ENCODE measurements at regions not wholly inside any gene's neighbourhood (a gene's known extent, or its start where the extent isn't known, plus 50 kb on each side); places are given as distances from the start of the nearest gene placed in this dataset.

DNA sequence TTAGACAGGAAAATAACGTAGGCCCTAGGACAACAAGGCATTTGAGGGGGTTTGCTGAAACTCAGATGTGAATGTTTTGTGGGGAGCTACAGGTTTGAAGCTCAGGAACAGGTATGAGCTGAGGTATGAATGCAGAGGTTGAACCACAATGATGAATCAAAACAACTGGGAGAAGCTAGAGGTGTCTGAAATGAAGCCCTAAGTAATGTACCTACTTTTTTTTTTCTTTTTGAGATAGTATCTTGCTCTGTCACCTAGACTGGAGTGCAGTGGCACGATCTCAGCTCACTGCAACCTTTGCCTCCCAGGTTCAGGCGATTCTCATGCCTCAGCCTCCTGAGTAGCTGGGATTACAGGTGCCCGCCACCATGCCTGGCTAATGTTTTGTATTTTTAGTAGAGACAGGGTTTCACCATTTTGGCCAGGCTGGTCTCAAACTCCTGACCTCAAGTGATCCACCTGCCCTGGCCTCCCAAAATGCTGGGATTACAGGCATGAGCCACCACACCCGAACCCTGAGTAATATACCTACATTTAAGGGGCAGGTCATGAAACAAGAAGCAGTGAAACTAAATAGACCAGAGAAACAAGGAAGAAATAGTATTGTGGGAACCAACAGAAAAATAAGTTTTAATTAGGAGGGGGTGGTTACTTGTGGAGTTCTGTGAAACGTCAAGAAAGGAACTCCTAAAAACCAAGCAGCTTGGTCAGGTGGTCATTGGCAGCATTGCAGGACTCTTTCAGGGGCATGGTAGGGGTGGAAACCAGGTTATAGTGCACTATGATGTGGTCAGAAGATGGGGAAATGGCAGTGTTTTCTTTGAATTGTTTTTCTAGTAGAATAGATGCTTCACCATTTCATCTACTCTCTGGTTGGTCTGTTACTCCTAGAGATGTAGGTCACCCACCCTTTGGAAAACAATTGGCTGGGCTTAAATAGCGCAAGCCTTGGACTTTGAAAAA lies 138.1 kb downstream of the CD164 start:
- DNase-seq: peak; percentile 35
- Mint-ChIP-seq H3K4me1 (ENCODE audit: low read depth) (peaks cover 29% of the 10 kb centered on the region), H3K9me3 (ENCODE audit: insufficient read depth) (no peaks in the 10 kb centered on the region), H3K27me3 (ENCODE audit: low read depth) (peaks cover 5% of the 10 kb centered on the region), H3K27ac (peak overlapping the region; percentile 78), H3K36me3 (ENCODE audit: low read depth) (peaks cover 4% of the 10 kb centered on the region), H3K4me3 (peak overlapping the region; percentile 28)
- POLR2A ChIA-PET: no interaction called here
- peak; percentile 65 for ATAC-seq
- CTCF ChIA-PET: interaction anchor here (1.4 kb wide), 1 partner anchor 140 kb away, joined by 4 read pairs; no protein-coding TSS in a partner anchor

DNA sequence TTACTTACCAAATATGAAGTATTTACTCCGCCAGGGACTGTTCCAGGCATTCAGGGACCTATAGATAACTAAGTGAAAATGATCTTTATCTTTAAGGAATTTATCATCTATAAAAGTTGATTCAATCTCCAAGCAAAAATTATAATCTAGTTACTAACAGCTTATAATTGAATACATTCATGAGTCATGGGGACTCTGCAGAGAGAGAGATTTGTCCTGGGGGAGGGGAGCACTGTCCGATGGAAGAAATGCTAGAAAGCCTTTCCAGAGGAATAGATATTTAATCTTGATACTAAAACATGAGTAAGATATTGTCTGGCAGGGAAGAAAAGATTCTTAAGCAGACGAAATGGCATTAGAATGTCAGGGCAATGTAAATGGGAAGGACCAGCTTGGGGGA lies 139.3 kb downstream of the CD164 start:
- DNase-seq (no peak), ATAC-seq (no peak)
- ChIA-PET CTCF (no interaction called here), POLR2A (no interaction called here)
- Mint-ChIP-seq H3K36me3 (ENCODE audit: low read depth) (peaks cover 4% of the 10 kb centered on the region), H3K9me3 (ENCODE audit: insufficient read depth) (no peaks in the 10 kb centered on the region), H3K27me3 (ENCODE audit: low read depth) (peaks cover 5% of the 10 kb centered on the region), H3K4me3 (no peak overlapping the region), H3K4me1 (ENCODE audit: low read depth) (peaks cover 29% of the 10 kb centered on the region), H3K27ac (no peak overlapping the region)

- Mint-ChIP-seq H3K4me1 (ENCODE audit: low read depth) (peaks cover 38% of the 10 kb centered on the region), H3K9me3 (ENCODE audit: insufficient read depth) (no peaks in the 10 kb centered on the region), H3K4me3 (no peak overlapping the region), H3K27ac (no peak overlapping the region), H3K27me3 (ENCODE audit: low read depth) (peaks cover 5% of the 10 kb centered on the region), H3K36me3 (ENCODE audit: low read depth) (peaks cover 4% of the 10 kb centered on the region)
- ATAC-seq (no peak), DNase-seq (no peak)
- POLR2A ChIA-PET: no interaction called here
- CTCF ChIA-PET: interaction anchor here (1.5 to 2.0 kb wide), 2 partner anchors 54 to 141 kb away, joined by 5 to 6 read pairs; partner anchors contain the start of gene CD164
Measured at GRCh38 chr6:109242029-109242428, 140.2 kb downstream of the CD164 start.

DNA sequence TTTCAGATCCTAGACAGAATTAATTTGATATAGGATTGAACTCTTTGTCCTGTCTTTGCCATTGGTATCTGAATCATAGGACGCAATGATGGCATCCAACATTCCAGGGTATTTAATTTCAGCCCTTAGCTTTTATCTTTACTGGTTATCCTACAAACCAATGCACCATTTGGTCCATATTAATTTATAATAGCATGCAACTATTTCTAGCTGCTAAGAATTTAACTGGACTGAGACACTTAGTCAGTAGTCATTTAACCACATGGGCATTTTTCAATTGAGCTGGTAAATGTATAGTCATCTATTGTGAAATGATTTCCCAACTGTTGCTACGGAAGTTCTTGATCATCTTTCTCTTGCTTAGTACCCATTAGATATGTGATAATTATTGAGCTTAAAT lies 141.1 kb downstream of the CD164 start:
- ChIA-PET POLR2A (no interaction called here), CTCF (interaction anchor here (0.8 to 2.0 kb wide), 3 partner anchors 19 to 142 kb away, joined by 3 to 6 read pairs (median 5); partner anchors contain the start of gene CD164)
- no peak overlapping the region for H3K4me3 Mint-ChIP-seq
- H3K9me3 Mint-ChIP-seq (ENCODE audit: insufficient read depth): no peaks in the 10 kb centered on the region
- peaks cover 5% of the 10 kb centered on the region for H3K27me3 Mint-ChIP-seq (ENCODE audit: low read depth)
- H3K4me1 Mint-ChIP-seq (ENCODE audit: low read depth): peaks cover 46% of the 10 kb centered on the region
- ATAC-seq (no peak), DNase-seq (no peak)
- H3K27ac Mint-ChIP-seq: no peak overlapping the region
- H3K36me3 Mint-ChIP-seq (ENCODE audit: low read depth): peaks cover 4% of the 10 kb centered on the region

- POLR2A ChIA-PET: no interaction called here
- H3K4me3 Mint-ChIP-seq: no peak overlapping the region
- no peaks in the 10 kb centered on the region for H3K9me3 Mint-ChIP-seq (ENCODE audit: insufficient read depth)
- ATAC-seq (no peak), DNase-seq (no peak)
- CTCF ChIA-PET: interaction anchor here (0.7 to 2.0 kb wide), 3 partner anchors 19 to 142 kb away, joined by 3 to 6 read pairs (median 5); partner anchors contain the start of gene CD164
- H3K4me1 Mint-ChIP-seq (ENCODE audit: low read depth): peaks cover 49% of the 10 kb centered on the region
- no peak overlapping the region for H3K27ac Mint-ChIP-seq
- H3K27me3 Mint-ChIP-seq (ENCODE audit: low read depth): peaks cover 5% of the 10 kb centered on the region
- peaks cover 4% of the 10 kb centered on the region for H3K36me3 Mint-ChIP-seq (ENCODE audit: low read depth)
Measured at GRCh38 chr6:109240370-109241084, 141.7 kb downstream of the CD164 start.

DNA sequence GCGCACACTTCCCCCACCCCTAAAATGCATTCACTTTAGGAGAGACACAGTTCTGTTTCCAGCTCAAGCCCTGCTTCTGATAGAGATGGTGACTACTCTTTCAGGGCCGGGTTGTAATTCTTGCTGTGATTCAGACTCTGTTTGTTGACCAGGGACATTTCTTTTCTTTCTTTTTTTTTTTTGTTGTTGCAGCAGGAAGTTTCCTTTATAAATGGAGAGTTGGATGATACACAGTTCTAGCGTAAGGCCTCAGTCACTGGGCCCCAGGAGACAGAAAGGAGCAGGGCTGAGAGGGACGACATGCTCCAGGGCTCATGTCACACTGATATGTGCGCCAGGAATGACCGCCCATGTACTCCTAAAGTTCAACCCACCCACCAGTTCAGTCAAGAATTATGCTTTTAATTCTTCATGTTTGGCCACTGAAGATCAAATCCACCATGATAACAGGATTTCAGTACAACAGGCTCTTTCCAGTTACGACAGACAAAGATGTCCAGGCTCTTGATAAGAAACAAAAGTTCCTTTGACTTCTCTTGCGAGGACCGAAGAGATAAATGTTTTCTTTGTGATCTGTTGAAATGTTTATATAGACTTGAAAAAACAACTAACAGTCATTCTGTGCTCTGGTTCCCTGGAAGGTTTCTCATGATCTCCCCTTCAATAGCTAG lies 142.5 kb downstream of the CD164 start:
- ChIA-PET POLR2A (interaction anchor here (0.6 to 1.1 kb wide), 2 partner anchors 144 to 978 kb away, joined by 3 to 4 read pairs; partner anchors contain the start of gene CEP57L1), CTCF (interaction anchor here (0.7 to 0.9 kb wide), 2 partner anchors 13 to 18 kb away, joined by 3 read pairs; no protein-coding TSS in a partner anchor)
- H3K9me3 Mint-ChIP-seq (ENCODE audit: insufficient read depth): no peaks in the 10 kb centered on the region
- peaks cover 5% of the 10 kb centered on the region for H3K27me3 Mint-ChIP-seq (ENCODE audit: low read depth)
- H3K36me3 Mint-ChIP-seq (ENCODE audit: low read depth): peaks cover 4% of the 10 kb centered on the region
- H3K27ac Mint-ChIP-seq: no peak overlapping the region
- peaks cover 46% of the 10 kb centered on the region for H3K4me1 Mint-ChIP-seq (ENCODE audit: low read depth)
- no peak for DNase-seq
- no peak overlapping the region for H3K4me3 Mint-ChIP-seq
- ATAC-seq: no peak

DNA sequence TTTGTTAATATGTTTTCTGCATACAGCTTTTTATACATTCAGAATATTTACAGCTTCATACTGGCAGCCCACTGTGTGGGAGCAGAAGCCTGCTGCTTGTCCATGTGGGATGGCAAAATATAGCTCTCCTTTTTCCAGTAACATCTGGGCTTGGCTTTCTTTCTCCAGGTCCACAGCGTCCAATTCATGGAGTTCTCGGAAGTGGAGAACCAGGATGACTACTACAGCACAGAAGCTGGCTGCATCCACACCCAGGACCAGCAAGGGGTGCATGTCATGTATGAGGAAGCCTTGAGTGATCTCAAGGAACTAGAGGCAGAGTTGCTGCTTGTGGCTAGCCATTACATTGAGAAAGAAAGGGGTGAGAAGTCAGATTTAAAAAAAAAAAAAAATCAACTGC lies 143.1 kb downstream of the CD164 start:
- Mint-ChIP-seq H3K4me1 (ENCODE audit: low read depth) (peaks cover 39% of the 10 kb centered on the region), H3K36me3 (ENCODE audit: low read depth) (no peaks in the 10 kb centered on the region), H3K4me3 (no peak overlapping the region), H3K27ac (no peak overlapping the region), H3K27me3 (ENCODE audit: low read depth) (peaks cover 7% of the 10 kb centered on the region), H3K9me3 (ENCODE audit: insufficient read depth) (no peaks in the 10 kb centered on the region)
- DNase-seq: no peak
- POLR2A ChIA-PET: interaction anchor here (0.6 to 1.1 kb wide), 2 partner anchors 144 to 978 kb away, joined by 3 to 4 read pairs; partner anchors contain the start of gene CEP57L1
- CTCF ChIA-PET: interaction anchor here (0.9 to 1.5 kb wide), 2 partner anchors 13 to 144 kb away, joined by 3 to 4 read pairs; partner anchors contain the start of gene CD164
- ATAC-seq: no peak

DNA sequence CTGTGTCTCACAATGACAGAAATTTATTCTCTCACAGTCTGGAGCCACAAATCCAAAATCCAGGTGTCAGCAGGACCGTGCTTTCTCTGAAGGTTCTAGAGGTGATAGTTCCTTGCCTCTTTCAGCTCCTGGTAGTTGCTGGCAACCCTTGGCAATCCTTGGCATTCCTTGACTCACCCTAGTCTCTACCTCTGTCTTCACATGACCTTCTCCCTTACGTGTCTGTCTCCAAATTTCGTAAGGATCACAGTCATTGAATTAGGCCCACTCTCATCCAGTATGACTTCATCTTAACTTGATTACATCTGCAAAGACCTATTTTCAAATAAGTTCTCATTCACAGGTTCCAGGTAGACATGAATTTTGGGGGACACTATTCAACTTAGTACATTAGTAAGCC lies 143.1 kb downstream of the CEP57L1 start:
- ATAC-seq: no peak
- Mint-ChIP-seq H3K27ac (no peak overlapping the region), H3K4me1 (ENCODE audit: low read depth) (peaks cover 32% of the 10 kb centered on the region), H3K9me3 (ENCODE audit: insufficient read depth) (no peaks in the 10 kb centered on the region), H3K36me3 (ENCODE audit: low read depth) (no peaks in the 10 kb centered on the region), H3K27me3 (ENCODE audit: low read depth) (peaks cover 5% of the 10 kb centered on the region), H3K4me3 (no peak overlapping the region)
- POLR2A ChIA-PET: no interaction called here
- CTCF ChIA-PET: interaction anchor here (1.5 kb wide), 1 partner anchor 144 kb away, joined by 4 read pairs; the partner anchor contains the start of gene CD164
- DNase-seq: no peak

DNA sequence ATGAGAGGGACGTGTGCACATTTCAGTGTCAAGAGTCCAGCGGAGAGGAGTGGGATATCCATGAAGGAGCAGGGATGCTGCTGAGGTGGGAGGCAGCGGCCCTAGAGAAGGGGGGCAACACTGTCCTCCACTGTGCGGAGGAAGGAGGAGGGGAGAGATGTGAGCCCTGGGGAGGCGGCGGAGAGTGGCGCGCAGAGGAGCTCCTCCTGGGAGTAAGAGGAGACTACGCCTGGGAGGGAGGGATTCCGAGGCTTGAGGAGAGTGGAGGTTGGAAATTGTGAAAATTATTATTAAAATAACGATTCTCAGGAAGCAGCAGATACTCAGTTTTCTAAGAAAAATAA lies 142.7 kb downstream of the CEP57L1 start:
- H3K27me3 Mint-ChIP-seq (ENCODE audit: low read depth): peaks cover 5% of the 10 kb centered on the region
- H3K4me1 Mint-ChIP-seq (ENCODE audit: low read depth): peaks cover 27% of the 10 kb centered on the region
- no peak overlapping the region for H3K4me3 Mint-ChIP-seq
- ChIA-PET POLR2A (interaction anchor here (0.6 kb wide), 1 partner anchor 145 kb away, joined by 3 read pairs; the partner anchor contains the start of gene CD164), CTCF (interaction anchor here (1.5 kb wide), 1 partner anchor 145 kb away, joined by 4 read pairs; the partner anchor contains the start of gene CD164)
- no peaks in the 10 kb centered on the region for H3K9me3 Mint-ChIP-seq (ENCODE audit: insufficient read depth)
- DNase-seq: no peak
- H3K27ac Mint-ChIP-seq: peak overlapping the region; percentile 77
- no peaks in the 10 kb centered on the region for H3K36me3 Mint-ChIP-seq (ENCODE audit: low read depth)
- ATAC-seq: no peak

DNA sequence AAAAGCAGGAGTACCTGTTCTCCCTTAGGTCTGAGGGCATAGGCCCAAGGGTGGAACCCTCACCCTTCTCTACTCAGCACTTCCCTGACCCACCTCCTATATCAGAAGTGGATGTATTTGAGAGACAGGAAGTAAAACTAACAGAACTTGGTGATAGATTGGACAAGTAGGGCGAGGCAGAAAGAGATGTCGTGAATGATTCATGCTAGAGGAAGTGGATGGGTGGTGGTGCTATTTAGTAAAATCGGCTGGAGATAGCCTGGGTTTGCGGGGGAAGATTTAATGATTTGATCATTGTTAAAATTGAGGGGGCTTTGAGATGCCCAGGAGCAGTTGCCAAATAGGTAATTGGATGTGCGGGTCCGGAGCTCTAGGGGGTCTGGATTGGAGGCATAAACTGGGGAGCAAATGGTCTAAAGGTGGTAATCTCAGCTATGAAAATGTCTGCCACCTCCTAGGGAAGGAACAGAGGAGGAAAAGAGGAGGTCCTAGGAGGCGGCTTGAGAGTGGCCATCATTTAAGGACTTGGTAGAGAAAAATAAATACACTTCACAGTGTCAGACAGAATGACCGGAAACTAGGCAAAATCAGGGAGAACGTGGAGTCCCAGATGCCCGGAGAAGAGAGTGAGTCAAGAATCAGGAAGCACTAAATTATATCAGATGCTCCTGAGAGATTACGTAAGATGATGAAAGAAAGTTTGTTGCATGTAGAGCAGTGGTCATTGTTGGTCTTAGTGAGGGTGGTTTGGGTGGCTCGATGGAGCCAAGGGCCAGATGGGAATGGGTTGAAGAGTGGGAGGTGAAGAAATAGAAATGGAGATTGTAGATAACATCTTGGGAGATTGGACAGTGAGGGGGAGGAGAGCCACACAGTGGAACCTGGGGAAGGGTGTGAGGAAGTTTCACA lies 142.0 kb downstream of the CEP57L1 start:
- ATAC-seq: peak; percentile 75
- peak overlapping the region; percentile 77 for H3K27ac Mint-ChIP-seq

More for the DNA sequence above, 142.0 kb downstream of the CEP57L1 start:
- Mint-ChIP-seq H3K36me3 (ENCODE audit: low read depth) (no peaks in the 10 kb centered on the region), H3K4me1 (ENCODE audit: low read depth) (peaks cover 27% of the 10 kb centered on the region), H3K27me3 (ENCODE audit: low read depth) (peaks cover 2% of the 10 kb centered on the region), H3K4me3 (peak overlapping the region; percentile 1), H3K9me3 (ENCODE audit: insufficient read depth) (no peaks in the 10 kb centered on the region)
- ChIA-PET POLR2A (interaction anchor here (0.6 to 1.8 kb wide), 3 partner anchors 145 to 582 kb away, joined by 3 to 16 read pairs (median 3); partner anchors contain the start of gene CD164), CTCF (interaction anchor here (0.6 to 2.1 kb wide), 7 partner anchors 11 to 146 kb away, joined by 3 to 18 read pairs (median 4); partner anchors contain the start of gene CD164)
- peak; percentile 31 for DNase-seq

Data from activated CD8-positive, alpha-beta T cell treated with anti-CD3 and anti-CD28 coated beads, Interleukin-2, amount 10 ng/mL, durations not matched to agents 7 days and 5 days (primary cell).